CD4-positive, alpha-beta memory T cell (primary cell): ENCODE measurements at regions not wholly inside any gene's neighbourhood (a gene's known extent, or its start where the extent isn't known, plus 50 kb on each side); places are given as distances from the start of the nearest gene placed in this dataset.

Experiments
- CTCF ChIA-PET: fragments of 350-600 bp; sonication (Branson Sonifier 250); formaldehyde crosslinking; loops from one replicate; lab custom pipeline; 2021; ENCODE audit warnings: inconsistent platforms; ENCODE audit not compliant: partially characterized antibody; lab: Charles Lee
- POLR2A ChIA-PET: fragments of 350-600 bp; sonication (Branson Sonifier 250); formaldehyde crosslinking; loops from one replicate; lab custom pipeline; 2021; ENCODE audit not compliant: partially characterized antibody; lab: Charles Lee
- DNase-seq, 5 donors: peaks; one replicate each; pipeline versions ENCODE4 v3.0.0 to v3.0.0-alpha.2; 2020 to 2022; ENCODE audit warnings: mixed read lengths in 1 of 5
- H3K27ac ChIP-seq: one replicate; pipeline ENCODE4 v1.7.0; 2013; ENCODE audit warnings: low read depth, low read length
- H3K27me3 ChIP-seq: 2 replicates; pipeline ENCODE4 v1.7.0; 2013; ENCODE audit warnings: mild to moderate bottlenecking, low read length, moderate library complexity; ENCODE audit not compliant: insufficient read depth
- H3K36me3 ChIP-seq: 2 replicates; pipeline ENCODE4 v1.7.0; 2013; ENCODE audit warnings: mild to moderate bottlenecking, low read length, moderate library complexity; ENCODE audit not compliant: insufficient read depth
- H3K4me1 ChIP-seq: 2 replicates; pipeline ENCODE4 v1.7.0; 2013; ENCODE audit warnings: mild to moderate bottlenecking, low read length, moderate library complexity; ENCODE audit not compliant: insufficient read depth
- H3K4me3 ChIP-seq, 2 donors: one replicate each; pipeline ENCODE4 v1.7.0; 2013; ENCODE audit warnings: low read length in 2 of 2, mild to moderate bottlenecking in 1 of 2
- H3K9me3 ChIP-seq, 2 donors: one replicate each; pipeline ENCODE4 v1.7.0; 2013; ENCODE audit warnings: low read length in 2 of 2, control low read depth in 1 of 2; ENCODE audit not compliant: control insufficient read depth in 1 of 2
- H3K27ac Mint-ChIP-seq, 7 donors: one replicate each; pipeline ENCODE4 v1.8.0; 2020 to 2021; ENCODE audit warnings: mixed read lengths in 7 of 7, mild to moderate bottlenecking in 6 of 7, inconsistent platforms in 3 of 7, moderate library complexity in 3 of 7
- H3K27me3 Mint-ChIP-seq, 2 donors: one replicate each; pipeline ENCODE4 v1.8.0; 2020 to 2021; ENCODE audit warnings: mixed read lengths in 2 of 2
- H3K36me3 Mint-ChIP-seq, 2 donors: one replicate each; pipeline ENCODE4 v1.8.0; 2020 to 2021; ENCODE audit warnings: mixed read lengths in 2 of 2, inconsistent platforms in 1 of 2, mild to moderate bottlenecking in 1 of 2
- H3K4me1 Mint-ChIP-seq, 4 donors: one replicate each; pipeline ENCODE4 v1.8.0; 2020 to 2021; ENCODE audit warnings: mixed read lengths in 4 of 4, mild to moderate bottlenecking in 1 of 4
- H3K4me3 Mint-ChIP-seq, 8 donors: one replicate each; pipeline ENCODE4 v1.8.0; 2020 to 2021; ENCODE audit warnings: mixed read lengths in 8 of 8, mild to moderate bottlenecking in 7 of 8, moderate library complexity in 6 of 8, inconsistent platforms in 3 of 8
- H3K9me3 Mint-ChIP-seq, 8 donors: one replicate each; pipeline ENCODE4 v1.8.0; 2020 to 2021; ENCODE audit warnings: mixed read lengths in 8 of 8, mild to moderate bottlenecking in 5 of 8, inconsistent platforms in 3 of 8, moderate library complexity in 1 of 8
- intact Hi-C: fragments of 100-400 bp; cut with micrococcal nuclease; formaldehyde crosslinking; loops from one replicate; pipeline ENCODE4 v1.15.1; 2023

GRCh38 chr3:124322309-124322880 lies 330.5 kb upstream of the ROPN1 start:
- H3K36me3 Mint-ChIP-seq = no peaks in the 10 kb centered on the region
- POLR2A ChIA-PET = no interaction called here

GRCh38 chr3:124322966-124323365 lies 331.0 kb upstream of the ROPN1 start:
- ChIA-PET POLR2A (no interaction called here), CTCF (no interaction called here)
- H3K27ac ChIP-seq = no peak overlapping the region
- Mint-ChIP-seq H3K27ac (no peak overlapping the region), H3K9me3 (peaks cover 0 to 3% (median 0%) of the 10 kb centered on the region in 8 donors), H3K36me3 (no peaks in the 10 kb centered on the region), H3K4me3 (no peak overlapping the region), H3K4me1 (no peaks in the 10 kb centered on the region), H3K27me3 (peaks cover 0 to 4% of the 10 kb centered on the region in 2 donors)
- intact Hi-C loops = no loop called here
- no peaks in the 10 kb centered on the region for H3K9me3 ChIP-seq
- no peak overlapping the region for H3K4me3 ChIP-seq
- H3K36me3 ChIP-seq = no peaks in the 10 kb centered on the region
- H3K4me1 ChIP-seq = no peaks in the 10 kb centered on the region
- no peaks in the 10 kb centered on the region for H3K27me3 ChIP-seq
- DNase-seq = no peak

More at GRCh38 chr3:124322309-124322880, 330.5 kb upstream of the ROPN1 start:
- H3K27ac ChIP-seq = no peak overlapping the region
- H3K9me3 ChIP-seq = no peaks in the 10 kb centered on the region
- CTCF ChIA-PET = no interaction called here
- no peaks in the 10 kb centered on the region for H3K27me3 ChIP-seq
- H3K9me3 Mint-ChIP-seq = peaks cover 0 to 3% (median 0%) of the 10 kb centered on the region in 8 donors
- no peak overlapping the region for H3K27ac Mint-ChIP-seq
- intact Hi-C loops = no loop called here
- H3K4me3 ChIP-seq = no peak overlapping the region
- no peaks in the 10 kb centered on the region for H3K36me3 ChIP-seq
- peaks cover 0 to 2% of the 10 kb centered on the region in 2 donors for H3K27me3 Mint-ChIP-seq
- H3K4me3 Mint-ChIP-seq = no peak overlapping the region
- no peak for DNase-seq
- no peaks in the 10 kb centered on the region for H3K4me1 ChIP-seq
- no peaks in the 10 kb centered on the region for H3K4me1 Mint-ChIP-seq

GRCh38 chr3:124325248-124325647 lies 333.3 kb upstream of the ROPN1 start:
- Histone ChIP-seq H3K36me3 (no peaks in the 10 kb centered on the region), H3K27ac (no peak overlapping the region), H3K4me3 (no peak overlapping the region), H3K9me3 (no peaks in the 10 kb centered on the region), H3K27me3 (no peaks in the 10 kb centered on the region), H3K4me1 (no peaks in the 10 kb centered on the region)
- CTCF ChIA-PET = no interaction called here
- Mint-ChIP-seq H3K9me3 (peaks cover 0 to 3% (median 0%) of the 10 kb centered on the region in 8 donors), H3K27me3 (peaks cover 4 to 5% of the 10 kb centered on the region in 2 donors), H3K27ac (no peak overlapping the region), H3K4me1 (no peaks in the 10 kb centered on the region), H3K36me3 (no peaks in the 10 kb centered on the region), H3K4me3 (no peak overlapping the region)
- POLR2A ChIA-PET = no interaction called here
- DNase-seq = no peak
- intact Hi-C loops = no loop called here

GRCh38 chr3:124329723-124330122 lies 337.8 kb upstream of the ROPN1 start:
- Mint-ChIP-seq H3K27ac (no peak overlapping the region), H3K4me1 (no peaks in the 10 kb centered on the region), H3K36me3 (no peaks in the 10 kb centered on the region), H3K9me3 (peaks cover 0 to 2% (median 0%) of the 10 kb centered on the region in 8 donors), H3K27me3 (peaks cover 2 to 5% of the 10 kb centered on the region in 2 donors), H3K4me3 (no peak overlapping the region)
- CTCF ChIA-PET = no interaction called here
- no peak overlapping the region for H3K4me3 ChIP-seq
- H3K27ac ChIP-seq = no peak overlapping the region
- H3K4me1 ChIP-seq = no peaks in the 10 kb centered on the region
- DNase-seq = no peak
- H3K27me3 ChIP-seq = no peaks in the 10 kb centered on the region
- no peaks in the 10 kb centered on the region for H3K9me3 ChIP-seq
- H3K36me3 ChIP-seq = no peaks in the 10 kb centered on the region
- intact Hi-C loops = no loop called here
- POLR2A ChIA-PET = no interaction called here

GRCh38 chr3:124333931-124334640 lies 342.2 kb upstream of the ROPN1 start:
- no peaks in the 10 kb centered on the region for H3K36me3 ChIP-seq
- H3K4me1 ChIP-seq = no peaks in the 10 kb centered on the region
- H3K27me3 Mint-ChIP-seq = peaks cover 1 to 5% of the 10 kb centered on the region in 2 donors
- no peaks in the 10 kb centered on the region for H3K27me3 ChIP-seq
- H3K9me3 Mint-ChIP-seq = peaks cover 0 to 2% (median 0%) of the 10 kb centered on the region in 8 donors
- no peaks in the 10 kb centered on the region for H3K4me1 Mint-ChIP-seq
- ChIA-PET POLR2A (no interaction called here), CTCF (no interaction called here)
- H3K27ac Mint-ChIP-seq = no peak overlapping the region
- DNase-seq = no peak
- no peak overlapping the region for H3K4me3 ChIP-seq
- no peak overlapping the region for H3K4me3 Mint-ChIP-seq
- no peaks in the 10 kb centered on the region for H3K9me3 ChIP-seq
- intact Hi-C loops = no loop called here
- H3K36me3 Mint-ChIP-seq = no peaks in the 10 kb centered on the region
- no peak overlapping the region for H3K27ac ChIP-seq

GRCh38 chr3:124336067-124336656 lies 344.2 kb upstream of the ROPN1 start:
- CTCF ChIA-PET = no interaction called here
- H3K9me3 ChIP-seq = no peaks in the 10 kb centered on the region

GRCh38 chr3:124345845-124346244 lies 353.9 kb upstream of the ROPN1 start:
- no peaks in the 10 kb centered on the region for H3K36me3 Mint-ChIP-seq
- DNase-seq = no peak
- no peaks in the 10 kb centered on the region for H3K4me1 Mint-ChIP-seq
- Histone ChIP-seq H3K27ac (no peak overlapping the region), H3K4me3 (no peak overlapping the region), H3K27me3 (no peaks in the 10 kb centered on the region), H3K9me3 (no peaks in the 10 kb centered on the region), H3K4me1 (no peaks in the 10 kb centered on the region), H3K36me3 (no peaks in the 10 kb centered on the region)
- H3K4me3 Mint-ChIP-seq = no peak overlapping the region
- ChIA-PET POLR2A (no interaction called here), CTCF (no interaction called here)
- H3K9me3 Mint-ChIP-seq = peaks cover 0 to 2% (median 0%) of the 10 kb centered on the region in 8 donors
- intact Hi-C loops = no loop called here
- H3K27ac Mint-ChIP-seq = no peak overlapping the region
- H3K27me3 Mint-ChIP-seq = peaks cover 5 to 11% of the 10 kb centered on the region in 2 donors

More at GRCh38 chr3:124336067-124336656, 344.2 kb upstream of the ROPN1 start:
- peaks cover 1 to 2% of the 10 kb centered on the region in 2 donors for H3K27me3 Mint-ChIP-seq
- H3K27ac ChIP-seq = no peak overlapping the region
- POLR2A ChIA-PET = no interaction called here
- H3K4me1 Mint-ChIP-seq = no peaks in the 10 kb centered on the region
- no peak for DNase-seq
- intact Hi-C loops = no loop called here
- no peak overlapping the region for H3K4me3 Mint-ChIP-seq
- H3K4me3 ChIP-seq = no peak overlapping the region
- no peaks in the 10 kb centered on the region for H3K36me3 ChIP-seq
- H3K27me3 ChIP-seq = no peaks in the 10 kb centered on the region
- H3K4me1 ChIP-seq = no peaks in the 10 kb centered on the region
- H3K9me3 Mint-ChIP-seq = peaks cover 0 to 2% (median 0%) of the 10 kb centered on the region in 8 donors
- no peaks in the 10 kb centered on the region for H3K36me3 Mint-ChIP-seq
- no peak overlapping the region for H3K27ac Mint-ChIP-seq
